Transverse colon (tissue), 4 donors: ENCODE measurements at regions not wholly inside any gene's neighbourhood (a gene's known extent, or its start where the extent isn't known, plus 50 kb on each side); places are given as distances from the start of the nearest gene placed in this dataset.

ENCODE experiments used
- small RNA-seq, 4 donors: library from RNA; depleted of rRNA; stranded (forward); fragments of <200 nt; gene quantifications; one replicate each; pipeline ENCODE3, GENCODE V24; 2016

Small RNAs in the stretch of these regions (small RNA-seq; reads per million reads assigned to genes)
- 0 reads per million in 4 donors for gene RF00019
